Gastrocnemius medialis (tissue), 4 donors: ENCODE measurements at regions not wholly inside any gene's neighbourhood (a gene's known extent, or its start where the extent isn't known, plus 50 kb on each side); places are given as distances from the start of the nearest gene placed in this dataset.

Source experiments
- CTCF ChIP-seq, 5 experiments: fragments of 450-650 bp in 3 of 5; fragments of 200-600 bp in 2 of 5; sonication (generic) in 2 of 5; IDR thresholded peaks in 4 of 5; conservative IDR thresholded peaks in 1 of 5; 1 replicate in 4 of 5; 2 replicates in 1 of 5; pipeline ENCODE4 v1.5.1; 2016 to 2019; ENCODE audit warnings: antibody characterized with exemption in 5 of 5, mild to moderate bottlenecking in 3 of 5, moderate library complexity in 3 of 5
- POLR2A ChIP-seq, 2 donors: fragments of 450-650 bp; IDR thresholded peaks; one replicate each; pipeline ENCODE4 v1.6.1; 2017; ENCODE audit warnings: antibody characterized with exemption in 2 of 2, mild to moderate bottlenecking in 2 of 2, moderate library complexity in 2 of 2

- TF ChIP-seq CTCF (IDR thresholded peaks at IDR 0.05 in 4 of 5, conservative IDR thresholded peaks at IDR 0.05 in 1 of 5) (no peak), POLR2A (IDR thresholded peaks at IDR 0.05) (no peak)
These were observed 258.5 kb upstream of the CD180 start for GRCh38 chr5:67454957-67455561.
